ENCODE measurements at regions not wholly inside any gene's neighbourhood (a gene's known extent, or its start where the extent isn't known, plus 50 kb on each side); places are given as distances from the start of the nearest gene placed in this dataset.
"Not testable (repeated sequence)": the region's sequence is repeated elsewhere in the genome, so short reads cannot be mapped to it uniquely, and the experiment has no call there.

GRCh38 chrX:8025705-8026104 is 98.5 kb upstream of the PNPLA4 start:
- DNase-seq (ENCODE audit: low spot score) = no peak

- no peak for DNase-seq (ENCODE audit: low spot score)
Measured at GRCh38 chrX:8018934-8019333, 91.7 kb upstream of the PNPLA4 start.

GRCh38 chrX:8010105-8010504 is 82.9 kb upstream of the PNPLA4 start:
- no peak for DNase-seq (ENCODE audit: low spot score)

GRCh38 chrX:8005678-8006347 is 78.6 kb upstream of the PNPLA4 start:
- DNase-seq (ENCODE audit: low spot score) = no peak

GRCh38 chrX:8003147-8003883 is 76.1 kb upstream of the PNPLA4 start:
- no peak for DNase-seq (ENCODE audit: low spot score)

- no peak for DNase-seq (ENCODE audit: low spot score)
Measured at GRCh38 chrX:7996851-7997250, 69.6 kb upstream of the PNPLA4 start.

GRCh38 chrX:7996414-7996813 is 69.2 kb upstream of the PNPLA4 start:
- peak; percentile 54 for DNase-seq (ENCODE audit: low spot score)

GRCh38 chrX:7993873-7994272 is 66.7 kb upstream of the PNPLA4 start:
- DNase-seq (ENCODE audit: low spot score) = no peak

GRCh38 chrX:7988013-7988759 is 61.0 kb upstream of the PNPLA4 start:
- peak; percentile 88 for DNase-seq (ENCODE audit: low spot score)

- DNase-seq (ENCODE audit: low spot score) = no peak
Measured at GRCh38 chrX:7987160-7988012, 60.2 kb upstream of the PNPLA4 start.

GRCh38 chrX:7986738-7987137 is 59.5 kb upstream of the PNPLA4 start:
- DNase-seq (ENCODE audit: low spot score) = not testable (repeated sequence)

GRCh38 chrX:7985568-7985967 is 58.4 kb upstream of the PNPLA4 start:
- peak; percentile 63 for DNase-seq (ENCODE audit: low spot score)

- DNase-seq (ENCODE audit: low spot score) = no peak
Measured at GRCh38 chrX:7983581-7983980, 56.4 kb upstream of the PNPLA4 start.

All from kidney tubule cell (primary cell).